ENCODE measurements at regions not wholly inside any gene's neighbourhood (a gene's known extent, or its start where the extent isn't known, plus 50 kb on each side); places are given as distances from the start of the nearest gene placed in this dataset.

DNA sequence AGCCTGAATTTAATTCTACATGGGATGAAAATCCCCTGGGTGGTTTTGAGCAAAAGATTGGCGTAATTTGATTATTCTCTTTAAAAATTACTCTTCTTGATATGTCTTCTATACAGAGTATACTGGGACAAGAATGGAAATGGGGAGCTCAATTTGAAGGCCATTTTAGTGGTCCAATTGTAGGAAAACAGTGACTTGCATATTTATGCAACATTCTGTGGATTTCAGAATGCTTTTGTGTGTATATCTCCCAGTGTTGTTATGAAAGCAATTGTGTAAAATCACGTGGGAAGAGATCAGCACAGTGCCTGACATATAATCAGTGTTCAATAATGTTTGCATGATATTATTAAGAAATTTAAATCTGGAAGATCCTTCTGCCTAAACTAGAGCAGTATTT is 575.9 kb upstream of the PBX1 start:
- TF ChIP-seq SIN3A (IDR thresholded peaks at IDR 0.05; ENCODE audit: borderline replicate concordance, insufficient read depth, low read depth, low read length) = no peak
- TF ChIP-seq, protein P1, sequence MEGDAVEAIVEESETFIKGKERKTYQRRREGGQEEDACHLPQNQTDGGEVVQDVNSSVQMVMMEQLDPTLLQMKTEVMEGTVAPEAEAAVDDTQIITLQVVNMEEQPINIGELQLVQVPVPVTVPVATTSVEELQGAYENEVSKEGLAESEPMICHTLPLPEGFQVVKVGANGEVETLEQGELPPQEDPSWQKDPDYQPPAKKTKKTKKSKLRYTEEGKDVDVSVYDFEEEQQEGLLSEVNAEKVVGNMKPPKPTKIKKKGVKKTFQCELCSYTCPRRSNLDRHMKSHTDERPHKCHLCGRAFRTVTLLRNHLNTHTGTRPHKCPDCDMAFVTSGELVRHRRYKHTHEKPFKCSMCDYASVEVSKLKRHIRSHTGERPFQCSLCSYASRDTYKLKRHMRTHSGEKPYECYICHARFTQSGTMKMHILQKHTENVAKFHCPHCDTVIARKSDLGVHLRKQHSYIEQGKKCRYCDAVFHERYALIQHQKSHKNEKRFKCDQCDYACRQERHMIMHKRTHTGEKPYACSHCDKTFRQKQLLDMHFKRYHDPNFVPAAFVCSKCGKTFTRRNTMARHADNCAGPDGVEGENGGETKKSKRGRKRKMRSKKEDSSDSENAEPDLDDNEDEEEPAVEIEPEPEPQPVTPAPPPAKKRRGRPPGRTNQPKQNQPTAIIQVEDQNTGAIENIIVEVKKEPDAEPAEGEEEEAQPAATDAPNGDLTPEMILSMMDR (IDR thresholded peaks at IDR 0.05) = no peak
